ENCODE measurements at regions not wholly inside any gene's neighbourhood (a gene's known extent, or its start where the extent isn't known, plus 50 kb on each side); places are given as distances from the start of the nearest gene placed in this dataset.
"Not testable (repeated sequence)": the region's sequence is repeated elsewhere in the genome, so short reads cannot be mapped to it uniquely, and the experiment has no call there.

DNA sequence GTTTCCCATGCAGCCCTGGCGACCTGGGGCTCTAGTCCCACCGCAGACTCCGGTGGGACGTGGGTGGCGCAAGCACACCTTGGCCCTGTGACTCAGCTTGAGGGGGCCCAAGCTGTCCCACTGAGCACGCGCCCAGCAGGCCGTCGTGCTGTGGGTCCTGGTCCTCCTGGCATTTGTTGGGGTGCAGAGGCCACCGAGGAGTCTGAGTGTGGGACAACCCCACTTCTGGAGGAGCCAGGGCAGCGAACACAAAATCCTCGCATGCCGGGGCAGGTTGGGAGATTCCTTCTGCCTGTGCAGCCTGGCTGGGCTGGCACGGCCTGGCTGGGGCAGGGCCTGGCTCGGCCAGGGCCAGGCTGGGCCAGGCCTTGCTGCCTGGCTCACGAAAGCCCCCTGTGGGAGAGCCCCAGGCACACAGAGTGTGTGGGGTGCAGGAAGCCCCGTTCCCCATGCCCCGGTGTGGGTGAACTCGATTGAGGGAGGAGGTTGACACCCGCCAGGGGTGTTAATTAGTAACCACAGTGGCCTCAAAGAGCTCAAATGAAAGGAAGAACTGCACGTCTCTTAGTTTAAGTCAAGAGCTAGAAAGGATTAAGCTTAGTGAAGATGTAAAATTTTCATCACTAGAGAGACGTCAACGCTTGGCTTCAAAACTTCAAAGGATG, 1808.5 kb upstream of the DEFB115 start:
- intact Hi-C loops (cut with DNase I): loop anchor here (5.0 kb wide), 1 partner anchor 88 kb away; no protein-coding TSS in a partner anchor
- Histone ChIP-seq H3K36me3 (replicated peaks in 1 of 2; ENCODE audit: insufficient read depth in 1 of 2, low read depth in 2 of 2) (no peaks in the 10 kb centered on the region), H3K4me3 (no peak overlapping the region), H3K9me3 (peaks cover 0 to 6% (median 0%) of the 10 kb centered on the region in 3 donors), H3K27me3 (peaks cover 0 to 5% of the 10 kb centered on the region in 2 donors), H3K27ac (no peak overlapping the region), H3K4me1 (no peaks in the 10 kb centered on the region)
- no peak for TF ChIP-seq POLR2A (IDR thresholded peaks at IDR 0.05)
- TF ChIP-seq, protein P1, sequence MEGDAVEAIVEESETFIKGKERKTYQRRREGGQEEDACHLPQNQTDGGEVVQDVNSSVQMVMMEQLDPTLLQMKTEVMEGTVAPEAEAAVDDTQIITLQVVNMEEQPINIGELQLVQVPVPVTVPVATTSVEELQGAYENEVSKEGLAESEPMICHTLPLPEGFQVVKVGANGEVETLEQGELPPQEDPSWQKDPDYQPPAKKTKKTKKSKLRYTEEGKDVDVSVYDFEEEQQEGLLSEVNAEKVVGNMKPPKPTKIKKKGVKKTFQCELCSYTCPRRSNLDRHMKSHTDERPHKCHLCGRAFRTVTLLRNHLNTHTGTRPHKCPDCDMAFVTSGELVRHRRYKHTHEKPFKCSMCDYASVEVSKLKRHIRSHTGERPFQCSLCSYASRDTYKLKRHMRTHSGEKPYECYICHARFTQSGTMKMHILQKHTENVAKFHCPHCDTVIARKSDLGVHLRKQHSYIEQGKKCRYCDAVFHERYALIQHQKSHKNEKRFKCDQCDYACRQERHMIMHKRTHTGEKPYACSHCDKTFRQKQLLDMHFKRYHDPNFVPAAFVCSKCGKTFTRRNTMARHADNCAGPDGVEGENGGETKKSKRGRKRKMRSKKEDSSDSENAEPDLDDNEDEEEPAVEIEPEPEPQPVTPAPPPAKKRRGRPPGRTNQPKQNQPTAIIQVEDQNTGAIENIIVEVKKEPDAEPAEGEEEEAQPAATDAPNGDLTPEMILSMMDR (IDR thresholded peaks at IDR 0.05): no peak
- WGBS, 2 donors: 68 to 73% methylated on average over 11 to 23 of the region's 23 CpGs
- ATAC-seq (no peak), DNase-seq (no peak)

DNA sequence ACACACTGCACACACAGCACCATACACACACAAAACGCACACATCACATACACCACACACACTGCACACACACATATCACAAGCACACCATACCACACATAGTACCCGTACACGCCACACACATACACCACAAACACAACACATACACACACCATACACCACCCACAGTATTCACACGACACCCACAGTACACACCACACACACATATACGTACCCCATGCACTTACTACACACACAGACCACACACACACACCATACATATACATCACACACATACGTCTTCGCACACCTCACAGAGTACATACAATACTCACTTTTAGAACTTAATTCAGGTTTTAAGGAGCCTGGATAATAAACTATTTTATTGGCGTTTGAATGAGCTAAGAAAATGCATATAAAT, 1805.3 kb upstream of the DEFB115 start:
- Histone ChIP-seq H3K27me3 (peaks cover 0 to 3% of the 10 kb centered on the region in 2 donors), H3K9me3 (peaks cover 0 to 6% (median 0%) of the 10 kb centered on the region in 3 donors), H3K4me1 (no peaks in the 10 kb centered on the region), H3K4me3 (no peak overlapping the region), H3K27ac (no peak overlapping the region), H3K36me3 (replicated peaks in 1 of 2; ENCODE audit: insufficient read depth in 1 of 2, low read depth in 2 of 2) (no peaks in the 10 kb centered on the region)
- TF ChIP-seq, protein P1 (IDR thresholded peaks at IDR 0.05): no peak
- no peak for TF ChIP-seq POLR2A (IDR thresholded peaks at IDR 0.05)
- intact Hi-C loops (cut with DNase I): no loop called here
- ATAC-seq (no peak), DNase-seq (no peak)
- WGBS, 2 donors: 48 to 64% methylated on average over 7 to 8 of the region's 8 CpGs

DNA sequence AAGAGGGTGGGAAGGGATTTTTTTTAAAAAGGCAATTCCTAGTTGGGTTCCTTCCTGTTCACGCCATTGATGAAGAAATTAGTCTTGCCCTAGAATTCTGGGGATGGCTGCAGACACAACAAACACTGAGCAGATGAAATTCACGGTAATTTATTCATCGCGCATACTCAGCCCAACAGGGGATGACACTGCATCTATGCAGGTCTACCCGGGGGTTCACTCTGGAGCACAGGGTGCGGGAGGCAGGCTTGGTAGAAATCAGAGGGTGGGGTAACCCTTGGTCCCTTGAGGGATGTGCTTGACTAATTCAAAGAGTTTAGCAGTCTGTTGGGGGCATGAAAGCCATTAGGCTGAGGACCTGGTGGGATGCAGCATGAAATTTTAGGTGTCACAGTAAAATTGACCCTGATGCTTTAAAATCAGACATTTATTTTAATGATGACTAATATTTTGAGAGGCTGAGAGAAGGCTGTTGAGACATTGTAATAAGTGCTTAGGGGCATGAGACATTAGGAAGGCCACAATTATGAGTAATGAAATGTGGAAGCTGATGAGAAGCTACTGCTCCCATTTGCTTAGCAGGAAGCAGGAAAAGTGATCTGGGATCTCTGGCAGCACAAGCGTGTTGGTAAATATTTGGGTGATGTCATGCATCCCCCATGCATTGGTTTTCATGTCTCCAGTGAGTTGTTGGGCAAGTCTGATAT, 1800.3 kb upstream of the DEFB115 start:
- intact Hi-C loops (cut with DNase I); DNase-seq; H3K27me3 ChIP-seq; H3K4me3 ChIP-seq; ATAC-seq; H3K36me3 ChIP-seq (replicated peaks in 1 of 2; ENCODE audit: insufficient read depth in 1 of 2, low read depth in 2 of 2); H3K9me3 ChIP-seq; H3K4me1 ChIP-seq; H3K27ac ChIP-seq: not testable (repeated sequence)
- 45 to 50% methylated on average over 7 of the region's 7 CpGs for WGBS, 2 donors

DNA sequence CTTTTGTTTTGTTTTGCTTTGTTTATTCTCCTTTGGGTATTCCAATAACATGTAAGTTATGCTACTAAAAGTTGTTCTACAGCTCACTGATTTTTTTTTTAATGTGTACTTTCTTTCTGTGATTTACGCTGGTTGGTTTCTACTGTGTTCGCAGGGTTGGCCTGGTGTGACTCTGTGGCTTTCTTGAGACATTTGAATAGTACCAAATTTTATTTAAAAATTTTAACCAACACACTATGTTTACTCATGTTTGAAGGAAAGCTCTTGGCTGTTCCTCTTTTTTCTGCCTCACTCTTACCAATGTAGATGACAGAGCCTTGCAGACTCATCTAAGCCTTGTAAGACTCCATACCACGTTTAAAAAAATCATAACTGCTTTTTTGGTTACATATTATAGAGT, 1784.9 kb upstream of the DEFB115 start:
- H3K4me1 ChIP-seq: no peaks in the 10 kb centered on the region
- WGBS, 2 donors: 40 to 59% methylated on average over 3 of the region's 3 CpGs
- H3K4me3 ChIP-seq: no peak overlapping the region
- H3K9me3 ChIP-seq: no peaks in the 10 kb centered on the region
- ATAC-seq (no peak), DNase-seq (no peak)
- no peak for TF ChIP-seq POLR2A (IDR thresholded peaks at IDR 0.05)
- TF ChIP-seq, protein P1 (IDR thresholded peaks at IDR 0.05): no peak
- H3K27me3 ChIP-seq: no peaks in the 10 kb centered on the region
- intact Hi-C loops (cut with DNase I): no loop called here
- no peak overlapping the region for H3K27ac ChIP-seq
- H3K36me3 ChIP-seq (replicated peaks in 1 of 2; ENCODE audit: insufficient read depth in 1 of 2, low read depth in 2 of 2): no peaks in the 10 kb centered on the region

DNA sequence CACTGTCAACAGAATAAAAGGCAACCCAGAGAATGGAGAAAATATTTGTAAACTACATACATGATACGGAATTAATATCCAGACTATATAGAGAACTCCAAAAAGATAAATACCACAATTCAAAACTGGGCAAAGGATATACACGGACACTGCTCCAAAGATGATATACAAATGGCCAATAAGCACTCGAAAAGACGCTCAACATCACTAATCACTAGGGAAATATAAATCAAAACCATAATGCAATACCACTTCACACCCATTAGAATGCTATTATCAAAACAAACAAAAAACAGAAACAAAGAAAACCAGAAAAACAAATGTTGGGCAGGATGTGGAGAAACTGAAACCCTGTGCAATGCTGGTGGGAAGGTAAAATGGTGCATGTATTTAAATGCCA, 1764.6 kb upstream of the DEFB115 start:
- intact Hi-C loops (cut with DNase I); H3K4me1 ChIP-seq; ATAC-seq; H3K36me3 ChIP-seq (replicated peaks in 1 of 2; ENCODE audit: insufficient read depth in 1 of 2, low read depth in 2 of 2); H3K4me3 ChIP-seq; H3K9me3 ChIP-seq; H3K27me3 ChIP-seq; H3K27ac ChIP-seq; DNase-seq: not testable (repeated sequence)
- 70 to 76% methylated on average over 4 of the region's 4 CpGs for WGBS, 2 donors

DNA sequence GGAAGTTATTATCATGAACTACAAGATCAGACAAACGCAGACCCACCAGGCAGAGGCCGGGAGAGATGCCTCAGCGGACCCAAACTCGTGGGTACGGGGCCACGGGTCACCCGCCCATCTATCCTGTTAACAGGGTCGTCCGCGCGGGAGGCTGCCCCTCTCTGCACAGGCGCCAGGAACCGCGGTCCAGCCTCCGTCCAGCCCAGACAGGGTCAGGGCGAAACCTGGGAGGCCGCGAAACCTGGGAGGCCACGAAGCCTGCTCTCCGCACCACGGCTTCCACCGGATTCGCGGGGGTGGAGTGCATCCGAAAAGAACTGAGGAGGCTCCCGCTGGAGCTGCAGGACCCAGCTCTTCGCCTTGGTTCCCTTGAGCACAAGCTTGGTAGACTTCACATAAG, 1760.7 kb upstream of the DEFB115 start:
- peak overlapping the region in 1 of 4 donors; percentile 71 for H3K27ac ChIP-seq
- intact Hi-C loops (cut with DNase I): not testable (repeated sequence)
- WGBS, 2 donors: 11 to 24% methylated on average over 8 to 14 of the region's 27 CpGs

More for the DNA sequence above, 1760.7 kb upstream of the DEFB115 start:
- not testable (repeated sequence) for H3K4me1 ChIP-seq; H3K27me3 ChIP-seq; DNase-seq; H3K36me3 ChIP-seq (replicated peaks in 1 of 2; ENCODE audit: insufficient read depth in 1 of 2, low read depth in 2 of 2); ATAC-seq; H3K9me3 ChIP-seq
- H3K4me3 ChIP-seq: peak overlapping the region in 1 of 2 donors; percentile 33
